HTR-8/SVneo (cell line): ENCODE measurements at regions not wholly inside any gene's neighbourhood (a gene's known extent, or its start where the extent isn't known, plus 50 kb on each side); places are given as distances from the start of the nearest gene placed in this dataset.
A peak's percentile ranks its signal among the peaks of the same experiment; 100 is the strongest.
"Not testable (repeated sequence)": the region's sequence is repeated elsewhere in the genome, so short reads cannot be mapped to it uniquely, and the experiment has no call there.

Source experiments
- DNase-seq: peaks from one replicate; pipeline ENCODE4 v3.0.0; 2011; ENCODE audit warnings: low spot score, mixed read lengths; ENCODE audit not compliant: insufficient read length
- FAIRE-seq: peaks from 2 replicates; lab custom pipeline; 2011; peaks lifted over from hg19 to GRCh38; lab: Jason Lieb, UNC

GRCh38 chr20:53858516-53858915 is 211.9 kb downstream of the BCAS1 start:
- not testable (repeated sequence) for DNase-seq

GRCh38 chr20:53857723-53858236 is 212.6 kb downstream of the BCAS1 start:
- FAIRE-seq (peak; percentile 52), DNase-seq (no peak)

More at GRCh38 chr20:53858516-53858915, 211.9 kb downstream of the BCAS1 start:
- FAIRE-seq: not testable (repeated sequence)

GRCh38 chr20:53856300-53857295 is 213.8 kb downstream of the BCAS1 start:
- FAIRE-seq (peak; percentile 81), DNase-seq (no peak)

GRCh38 chr20:53855733-53856132 is 214.7 kb downstream of the BCAS1 start:
- no peak for FAIRE-seq
- DNase-seq: no peak

- DNase-seq, FAIRE-seq: not testable (repeated sequence)
These were observed 215.8 kb downstream of the BCAS1 start for GRCh38 chr20:53854609-53854926.

- FAIRE-seq (no peak), DNase-seq (no peak)
These were observed 217.2 kb downstream of the BCAS1 start for GRCh38 chr20:53853111-53853713.

- FAIRE-seq: no peak
These were observed 217.7 kb downstream of the BCAS1 start for GRCh38 chr20:53852691-53853090.

GRCh38 chr20:53852014-53852413 is 218.4 kb downstream of the BCAS1 start:
- no peak for DNase-seq
- peak; percentile 77 for FAIRE-seq

More at GRCh38 chr20:53852691-53853090, 217.7 kb downstream of the BCAS1 start:
- DNase-seq: no peak

- no peak for DNase-seq
- FAIRE-seq: no peak
These were observed 220.1 kb downstream of the BCAS1 start for GRCh38 chr20:53850319-53850718.

- DNase-seq (no peak), FAIRE-seq (peak; percentile 9)
These were observed 220.8 kb downstream of the BCAS1 start for GRCh38 chr20:53849471-53850059.

- no peak for FAIRE-seq
- no peak for DNase-seq
These were observed 222.1 kb downstream of the BCAS1 start for GRCh38 chr20:53848304-53848703.

GRCh38 chr20:53847837-53848170 is 222.6 kb downstream of the BCAS1 start:
- DNase-seq: no peak
- no peak for FAIRE-seq

GRCh38 chr20:53847139-53847836 is 223.1 kb downstream of the BCAS1 start:
- DNase-seq: no peak
- FAIRE-seq: peak; percentile 33

GRCh38 chr20:53846640-53847039 is 223.8 kb downstream of the BCAS1 start:
- no peak for FAIRE-seq
- no peak for DNase-seq

GRCh38 chr20:53845980-53846379 is 224.4 kb downstream of the BCAS1 start:
- DNase-seq: no peak
- peak; percentile 66 for FAIRE-seq

GRCh38 chr20:53844259-53844658 is 226.1 kb downstream of the BCAS1 start:
- DNase-seq (no peak), FAIRE-seq (no peak)

GRCh38 chr20:53843645-53844044 is 226.7 kb downstream of the BCAS1 start:
- FAIRE-seq (no peak), DNase-seq (no peak)

GRCh38 chr20:53842301-53843099 is 227.9 kb downstream of the BCAS1 start:
- DNase-seq (no peak), FAIRE-seq (peak; percentile 82)

GRCh38 chr20:53841741-53842140 is 228.7 kb downstream of the BCAS1 start:
- DNase-seq: no peak
- no peak for FAIRE-seq
